NOMO-1 (cell line): ENCODE measurements at regions not wholly inside any gene's neighbourhood (a gene's known extent, or its start where the extent isn't known, plus 50 kb on each side); places are given as distances from the start of the nearest gene placed in this dataset.

ENCODE experiments used
- DNase-seq, 2 experiments: peaks; one replicate each; lab custom pipeline; 2025; ENCODE audit not compliant: unreplicated experiment in 2 of 2; lab: John Stamatoyannopoulos, UW

- no peak for DNase-seq
These were observed 85.6 kb downstream of the RPL22L1 start for GRCh38 chr3:170784406-170784805.

GRCh38 chr3:170780955-170781354 lies 89.0 kb downstream of the RPL22L1 start:
- no peak for DNase-seq

DNA sequence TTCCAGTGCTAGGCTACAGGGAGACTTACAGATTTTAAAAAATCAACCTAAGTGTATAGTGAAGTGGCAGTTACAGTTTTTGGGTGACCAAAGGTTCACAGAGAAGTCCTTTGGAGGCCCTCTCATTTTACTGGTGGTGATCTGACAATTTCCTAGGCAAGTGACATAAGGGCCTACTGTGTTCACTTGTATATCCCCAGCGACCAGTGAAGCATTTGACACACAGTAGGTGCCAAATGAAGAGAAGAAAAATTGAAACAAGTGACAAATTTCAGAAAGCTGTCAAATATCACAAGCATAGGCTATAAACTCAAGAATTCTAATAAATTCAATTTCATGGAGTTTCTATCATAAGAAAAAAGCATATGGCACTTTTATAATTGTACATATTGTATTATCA lies 89.5 kb downstream of the RPL22L1 start:
- DNase-seq, result no peak

DNA sequence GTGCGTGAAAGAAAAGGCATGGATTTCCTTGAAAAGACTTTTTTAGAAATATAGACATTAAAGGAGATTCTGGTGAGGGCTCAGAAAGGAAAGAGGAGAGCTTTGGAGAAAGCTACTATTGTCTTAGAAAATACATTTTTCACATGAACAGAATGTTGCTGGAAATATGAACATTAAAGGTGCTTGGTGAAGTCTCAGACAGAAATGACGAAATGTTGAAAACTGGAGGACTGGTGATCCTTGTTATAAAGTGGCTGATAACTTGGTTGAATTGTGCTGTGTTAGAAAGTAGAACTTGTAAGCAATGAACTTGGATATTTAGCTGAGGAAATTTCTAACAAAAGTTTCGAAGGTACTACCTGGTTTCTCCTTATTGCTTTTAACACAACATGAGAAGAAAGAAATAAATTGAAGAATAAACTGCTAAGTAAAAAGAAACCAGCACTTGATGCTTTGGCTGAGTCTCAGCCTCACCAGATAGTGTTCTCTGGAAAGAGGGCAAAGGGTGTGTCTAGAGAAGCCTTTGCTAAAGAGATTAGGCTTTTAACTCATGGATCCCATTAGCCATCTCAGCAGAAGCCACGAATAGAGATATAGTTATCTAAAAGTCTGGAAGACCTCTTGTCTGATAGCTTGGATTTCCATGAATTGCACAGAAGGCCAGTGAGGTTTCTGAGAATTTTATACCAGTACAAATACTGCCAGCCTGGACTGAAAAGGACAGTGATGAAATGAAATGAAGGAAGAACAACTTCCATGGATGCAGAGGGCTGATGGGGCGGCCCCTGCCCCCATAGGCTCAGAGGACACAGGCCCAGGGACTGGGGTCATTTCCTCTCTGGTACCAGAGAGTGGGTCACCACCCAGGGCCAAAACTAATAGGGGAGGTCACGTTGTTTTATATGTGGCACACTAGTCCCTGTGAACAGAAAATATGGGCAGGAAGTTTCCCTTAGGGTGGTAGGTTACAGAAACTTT lies 91.5 kb downstream of the RPL22L1 start:
- DNase-seq, result no peak

GRCh38 chr3:170777564-170777926 lies 92.5 kb downstream of the RPL22L1 start:
- no peak for DNase-seq

- no peak for DNase-seq
These were observed 93.0 kb downstream of the RPL22L1 start for GRCh38 chr3:170776887-170777563.

DNA sequence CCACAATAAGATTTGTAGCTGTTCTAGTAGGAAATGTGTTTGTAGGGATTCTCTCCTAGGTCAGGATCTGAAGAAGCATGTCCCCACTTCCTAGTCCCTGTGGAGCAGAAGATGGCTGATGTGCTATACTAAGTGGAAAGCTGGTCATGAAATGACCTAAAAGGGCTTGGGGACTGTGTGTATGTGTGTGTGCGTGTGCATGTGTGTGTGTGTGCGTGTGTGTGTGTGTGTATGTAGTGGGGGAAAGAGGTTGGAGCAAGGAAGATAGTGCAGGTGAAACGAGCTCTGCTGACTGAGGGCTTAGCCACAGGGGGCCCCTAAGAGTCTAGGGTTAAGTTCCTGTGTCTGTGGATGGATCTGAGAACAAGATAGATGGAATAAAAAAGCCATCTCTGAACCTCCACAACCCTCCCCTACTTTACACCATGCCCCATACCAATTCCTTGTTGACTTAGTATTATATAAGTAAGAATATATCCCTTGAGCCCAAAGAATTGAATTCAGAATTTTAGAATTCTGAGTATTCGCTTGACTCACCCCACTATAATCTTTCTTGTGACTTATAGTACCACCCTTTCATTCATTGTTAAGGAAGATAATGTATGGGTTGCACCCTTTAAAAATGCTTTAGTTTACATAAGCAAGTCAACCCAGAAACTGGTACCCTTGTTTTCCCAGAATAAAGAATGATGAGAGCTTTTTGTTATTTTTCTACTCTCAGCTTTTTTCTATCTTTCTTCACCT lies 96.1 kb downstream of the RPL22L1 start:
- no peak for DNase-seq

DNA sequence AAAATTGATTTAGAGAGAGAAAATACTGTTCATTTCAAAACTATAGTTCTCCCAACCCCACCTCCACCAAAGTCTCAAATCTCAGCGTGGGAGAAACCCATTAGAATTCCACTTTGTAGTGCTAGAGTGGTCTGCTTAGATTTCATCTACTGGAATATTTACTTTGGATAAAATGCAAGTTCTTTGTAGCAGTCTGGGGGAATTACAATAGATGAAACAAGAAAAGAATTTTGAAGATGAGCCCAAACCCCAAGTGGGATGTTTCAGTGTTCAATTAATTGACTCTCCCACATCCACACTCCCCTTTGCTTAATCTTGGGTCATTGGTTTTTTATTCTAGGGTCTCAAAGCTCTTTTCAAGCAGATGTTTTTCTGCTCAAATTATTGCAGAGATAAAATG lies 97.8 kb downstream of the RPL22L1 start:
- DNase-seq, result no peak

DNA sequence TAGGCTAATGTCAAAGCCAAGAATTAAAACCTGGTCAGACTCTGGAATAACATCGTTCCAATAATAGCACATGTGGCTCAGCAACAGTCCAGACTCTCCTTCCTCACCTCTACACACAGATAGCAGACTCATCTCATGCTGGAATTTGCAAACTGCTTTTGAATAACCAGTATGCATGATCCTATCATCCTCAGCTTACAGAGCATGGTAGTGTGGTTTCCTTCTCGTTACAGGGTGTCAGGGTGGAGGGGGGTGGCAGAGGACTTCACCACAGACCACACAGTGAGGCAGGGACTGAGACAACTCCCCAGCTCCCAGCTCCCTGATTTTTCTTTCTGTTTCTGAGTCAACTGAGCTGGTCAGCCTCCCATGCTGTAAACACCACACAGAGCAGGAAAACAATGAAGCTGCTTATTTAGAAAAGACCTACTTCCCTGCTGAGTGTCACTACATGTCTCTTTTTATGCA lies 101.6 kb downstream of the RPL22L1 start:
- no peak for DNase-seq

- no peak for DNase-seq
These were observed 102.4 kb downstream of the RPL22L1 start for GRCh38 chr3:170767576-170767941.

DNA sequence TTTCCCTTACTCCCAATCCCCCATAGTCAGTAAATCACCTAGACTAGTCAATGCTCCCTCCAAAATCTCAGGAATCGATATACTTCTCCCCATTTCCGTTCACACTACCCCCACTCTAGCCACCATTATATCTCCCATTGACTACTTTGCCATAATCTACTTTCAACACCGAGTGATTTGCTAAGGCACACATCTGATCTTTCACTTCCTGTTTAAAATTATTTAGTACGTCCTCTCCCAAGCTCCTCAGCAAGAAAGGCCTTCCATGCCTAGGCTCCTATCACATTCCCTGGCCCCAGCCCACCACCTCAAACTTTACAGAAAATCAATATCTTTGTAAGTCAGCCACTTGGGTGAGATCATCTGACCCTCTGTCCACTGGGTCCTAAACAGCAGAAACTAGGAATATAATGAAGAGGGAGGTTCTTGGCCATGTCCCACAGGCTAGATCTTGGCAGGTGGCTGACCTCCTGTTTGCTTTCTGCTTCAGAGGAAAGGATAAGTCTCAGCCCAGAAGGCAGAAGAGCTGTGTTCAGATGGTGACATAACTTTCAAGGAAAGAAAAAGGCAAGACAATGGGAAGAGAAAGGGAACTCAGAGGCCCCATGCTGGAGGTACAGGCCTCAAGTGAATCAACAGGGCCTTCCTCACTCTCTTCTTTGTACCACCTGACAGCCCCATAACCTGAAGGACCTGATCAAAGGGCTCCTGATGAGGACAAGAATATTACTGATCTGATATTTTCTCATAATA lies 103.0 kb downstream of the RPL22L1 start:
- no peak for DNase-seq

GRCh38 chr3:170766253-170766652 lies 103.7 kb downstream of the RPL22L1 start:
- DNase-seq, result no peak

GRCh38 chr3:170765419-170766078 lies 104.4 kb downstream of the RPL22L1 start:
- DNase-seq, result no peak

DNA sequence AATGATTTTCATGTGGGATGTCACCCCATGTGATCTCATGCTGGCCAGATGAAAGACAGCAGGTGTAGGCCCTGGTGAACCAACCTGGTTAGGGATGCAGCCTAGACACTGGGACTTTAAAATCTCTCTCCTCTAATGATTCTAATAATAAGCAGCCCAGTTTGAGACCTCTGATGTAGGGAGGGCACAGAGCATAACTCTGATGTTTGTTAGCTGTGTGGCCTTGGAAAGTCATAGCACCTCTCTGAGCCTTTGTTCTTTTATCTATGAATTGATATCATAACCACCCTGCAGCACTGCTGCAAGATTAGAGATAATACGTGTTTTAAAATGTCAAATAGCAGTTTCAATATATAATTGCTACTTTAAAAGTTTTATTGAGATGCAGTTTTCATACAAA lies 106.0 kb downstream of the RPL22L1 start:
- DNase-seq, result no peak

- no peak for DNase-seq
These were observed 107.9 kb downstream of the RPL22L1 start for GRCh38 chr3:170762064-170762463.

GRCh38 chr3:170761103-170761502 lies 108.9 kb downstream of the RPL22L1 start:
- no peak for DNase-seq

DNA sequence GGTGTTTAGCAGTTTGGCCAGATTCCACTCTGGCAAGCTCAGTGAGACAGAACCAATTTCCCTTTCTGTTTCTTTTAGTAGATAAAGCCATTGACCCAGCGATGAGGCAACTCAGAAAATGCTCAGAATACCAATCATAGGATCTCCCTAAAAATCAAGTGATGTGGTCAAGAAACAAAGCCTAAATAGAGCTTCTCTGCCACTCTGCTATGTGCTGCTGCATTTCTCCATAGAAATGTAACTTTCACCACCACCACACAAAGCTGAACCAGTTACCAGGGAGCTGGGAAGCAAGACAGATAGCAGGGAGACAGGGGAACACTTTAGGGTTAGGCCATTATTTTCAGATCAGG lies 109.8 kb downstream of the RPL22L1 start:
- DNase-seq, result no peak

GRCh38 chr3:170759511-170760173 lies 110.4 kb downstream of the RPL22L1 start:
- no peak for DNase-seq

- no peak for DNase-seq
These were observed 113.0 kb downstream of the RPL22L1 start for GRCh38 chr3:170757038-170757437.

DNA sequence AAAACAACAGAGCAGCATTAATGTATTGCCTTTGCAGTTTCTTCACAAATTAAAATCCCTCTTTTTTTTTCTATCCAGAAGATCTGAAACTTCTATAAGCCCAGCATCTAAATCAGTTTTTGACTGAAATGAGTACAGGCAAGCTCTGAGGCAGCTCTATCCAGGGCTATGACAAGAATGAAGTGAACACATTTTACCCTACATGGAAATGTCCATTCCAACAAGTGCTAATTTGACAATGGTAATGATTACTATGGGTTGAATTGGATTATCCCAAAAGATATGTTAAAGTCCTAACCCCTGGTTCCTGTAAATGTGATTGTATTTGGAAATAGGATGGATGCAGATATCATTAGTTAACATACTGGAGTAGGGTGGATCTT lies 115.7 kb downstream of the RPL22L1 start:
- DNase-seq, result no peak
